NCI-H187 (cell line): ENCODE measurements at regions not wholly inside any gene's neighbourhood (a gene's known extent, or its start where the extent isn't known, plus 50 kb on each side); places are given as distances from the start of the nearest gene placed in this dataset.
"Not testable (repeated sequence)": the region's sequence is repeated elsewhere in the genome, so short reads cannot be mapped to it uniquely, and the experiment has no call there.

Source experiments
- DNase-seq, 2 experiments: peaks; one replicate each; lab custom pipeline; 2025; lab: John Stamatoyannopoulos, UW

DNA sequence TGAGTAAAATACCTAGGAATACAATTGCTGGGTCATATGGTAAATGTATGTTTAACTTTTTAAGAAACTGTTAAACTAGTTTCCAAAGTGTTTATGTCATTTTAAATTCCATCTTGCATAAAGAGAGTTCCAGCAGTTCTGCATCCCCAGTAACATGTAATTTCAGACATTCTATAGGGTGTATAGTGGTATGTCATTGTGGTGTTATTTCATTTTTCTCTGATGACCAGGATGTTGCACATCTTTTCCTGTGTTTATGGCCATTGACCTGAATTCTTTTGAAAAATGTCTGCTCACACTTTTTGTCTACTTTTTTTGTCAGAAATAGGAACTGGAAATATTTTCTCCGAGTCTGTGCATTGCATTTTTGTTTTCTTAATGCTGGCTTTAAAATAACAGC lies 128.9 kb downstream of the TMEM200A start:
- no peak for DNase-seq

DNA sequence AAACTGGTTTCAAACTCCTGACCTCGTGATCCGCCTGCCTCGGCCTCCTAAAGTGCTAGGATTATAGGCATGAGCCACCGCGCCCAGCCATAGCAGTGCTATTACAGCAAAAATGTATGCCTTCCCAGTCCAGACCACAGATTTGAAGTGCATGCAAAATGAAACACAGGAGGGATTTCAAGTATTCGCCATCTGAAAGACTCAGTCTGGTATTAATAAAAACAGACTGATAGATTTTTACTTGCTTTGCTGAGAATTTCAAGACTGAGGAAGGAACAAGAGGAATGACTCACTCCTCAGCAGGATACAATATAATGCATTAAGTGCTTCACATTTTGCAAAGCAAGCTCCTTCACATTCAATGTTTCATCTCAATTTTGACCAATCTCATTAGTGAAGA lies 134.9 kb downstream of the TMEM200A start:
- no peak for DNase-seq

GRCh38 chr6:130503146-130503545 lies 137.3 kb downstream of the TMEM200A start:
- DNase-seq = no peak

DNA sequence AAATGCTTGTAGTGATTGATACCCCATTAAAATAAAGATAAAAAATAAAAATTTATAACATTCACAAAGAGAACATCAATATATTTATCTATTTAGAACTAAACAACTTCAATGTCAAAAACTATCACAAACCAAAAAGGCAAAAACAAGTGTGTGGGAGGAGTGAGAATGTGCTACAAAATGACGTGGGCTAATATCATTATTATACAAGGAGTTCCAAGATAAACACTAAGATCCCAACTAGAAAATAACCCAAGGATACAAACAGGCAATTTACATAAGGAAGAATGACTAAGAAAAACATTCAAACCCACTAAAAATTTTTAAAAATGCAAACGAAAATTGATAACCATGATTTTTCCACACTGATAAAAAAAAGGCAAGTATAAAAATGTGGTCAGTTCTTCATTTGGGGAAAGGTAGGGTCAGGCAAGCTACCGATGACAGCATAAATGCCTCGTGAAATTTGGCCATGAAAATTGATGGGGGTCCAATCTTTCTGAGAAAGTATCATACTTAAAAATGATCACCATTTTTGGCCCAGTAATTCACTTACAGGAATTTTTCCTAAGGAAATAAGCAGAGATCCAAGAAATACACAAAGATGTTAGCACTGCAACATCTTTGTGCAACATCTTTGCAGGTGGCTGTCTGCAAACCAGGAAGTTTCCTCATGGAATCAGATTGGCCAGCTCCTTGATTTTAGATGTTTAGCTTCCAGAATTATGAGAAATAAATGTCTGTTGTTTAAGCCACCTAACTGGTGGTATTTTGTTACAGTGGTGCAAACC lies 140.2 kb downstream of the TMEM200A start:
- no peak for DNase-seq

DNA sequence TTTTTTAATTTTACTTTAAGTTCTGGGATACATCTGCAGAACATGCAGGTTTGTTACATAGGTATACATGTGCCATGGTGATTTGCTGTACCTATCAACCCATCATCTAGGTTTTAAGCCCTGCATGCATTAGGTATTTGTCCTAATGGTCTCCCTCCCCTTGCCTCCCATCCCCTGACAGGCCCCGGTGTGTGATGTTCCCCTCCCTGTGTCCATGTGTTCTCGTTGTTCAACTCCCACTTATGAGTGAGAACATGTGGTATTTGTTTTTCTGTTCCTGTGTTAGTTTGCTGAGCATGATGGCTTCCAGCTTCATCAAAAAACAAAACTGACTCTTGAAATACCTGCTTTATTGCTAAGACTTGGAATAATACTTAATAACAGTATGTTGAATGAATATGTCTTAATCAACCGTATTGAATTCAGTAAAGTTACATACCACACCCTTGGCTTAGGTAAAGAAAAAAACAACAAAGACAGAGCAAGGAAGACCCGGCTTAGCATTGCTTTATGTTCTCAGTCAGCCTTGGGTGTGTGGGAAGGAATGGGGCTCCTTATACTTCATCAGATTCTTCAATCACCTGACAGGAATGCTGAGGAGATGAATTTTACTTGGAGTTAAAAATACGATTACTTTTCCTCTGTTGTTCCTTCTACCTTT lies 141.3 kb downstream of the TMEM200A start:
- not testable (repeated sequence) for DNase-seq

DNA sequence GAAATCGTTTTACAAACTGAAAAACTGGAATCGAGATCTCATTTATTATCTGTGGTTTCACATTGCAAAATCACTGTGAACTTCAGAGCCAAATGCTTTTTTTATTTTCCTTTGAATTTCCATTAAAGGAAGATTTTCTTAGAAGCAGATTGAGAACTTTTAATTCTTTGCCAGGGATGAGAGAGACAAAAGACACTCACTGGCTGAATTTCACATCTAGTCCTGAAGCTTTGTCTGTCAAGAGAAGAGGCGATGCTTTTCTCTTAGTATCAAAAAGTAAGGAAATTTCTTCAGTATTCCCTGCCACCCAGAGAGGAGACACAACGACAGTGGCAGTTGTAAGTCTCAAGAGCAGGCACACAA lies 141.8 kb downstream of the TMEM200A start:
- DNase-seq = no peak

- no peak for DNase-seq
Measured at GRCh38 chr6:130513770-130514169, 148.0 kb downstream of the TMEM200A start.

DNA sequence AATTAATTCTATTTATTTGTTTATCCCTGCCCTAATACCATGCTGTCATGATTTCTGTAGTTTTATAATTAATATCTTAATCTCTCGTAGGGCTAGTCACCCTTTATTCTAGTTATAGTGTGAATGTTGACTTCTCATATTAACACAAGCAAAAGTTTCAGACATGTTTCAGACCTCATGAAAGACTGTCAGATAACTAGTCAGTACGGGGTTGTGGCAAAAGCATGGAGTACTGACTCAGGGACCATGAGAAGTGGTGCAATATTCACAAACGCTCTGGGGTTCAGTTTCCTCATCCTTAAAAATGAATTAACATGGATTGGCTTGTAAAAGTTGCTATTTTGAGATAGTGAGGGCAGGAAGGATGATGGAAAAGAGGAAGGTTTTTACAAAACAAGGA lies 148.9 kb downstream of the TMEM200A start:
- DNase-seq = no peak

DNA sequence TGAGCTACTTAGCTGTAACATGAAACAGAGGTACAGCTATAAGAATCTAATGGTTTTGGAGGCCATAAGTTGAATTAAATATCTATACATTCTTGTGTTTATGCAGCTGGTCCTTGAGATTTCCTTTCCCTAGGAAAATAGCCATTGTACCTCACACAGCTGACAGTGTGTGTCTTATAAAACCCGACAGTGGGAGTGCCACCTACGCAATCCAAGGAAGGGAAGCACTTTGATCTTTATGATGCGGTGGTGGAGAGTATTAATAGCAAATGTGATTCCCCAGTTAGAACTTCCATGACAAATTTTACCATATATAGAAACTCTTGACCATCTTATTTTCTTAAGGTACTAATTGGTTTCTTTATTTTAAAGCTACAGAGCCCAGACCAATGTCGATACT lies 149.5 kb downstream of the TMEM200A start:
- DNase-seq = no peak

GRCh38 chr6:130516604-130517003 lies 150.8 kb downstream of the TMEM200A start:
- DNase-seq = no peak

DNA sequence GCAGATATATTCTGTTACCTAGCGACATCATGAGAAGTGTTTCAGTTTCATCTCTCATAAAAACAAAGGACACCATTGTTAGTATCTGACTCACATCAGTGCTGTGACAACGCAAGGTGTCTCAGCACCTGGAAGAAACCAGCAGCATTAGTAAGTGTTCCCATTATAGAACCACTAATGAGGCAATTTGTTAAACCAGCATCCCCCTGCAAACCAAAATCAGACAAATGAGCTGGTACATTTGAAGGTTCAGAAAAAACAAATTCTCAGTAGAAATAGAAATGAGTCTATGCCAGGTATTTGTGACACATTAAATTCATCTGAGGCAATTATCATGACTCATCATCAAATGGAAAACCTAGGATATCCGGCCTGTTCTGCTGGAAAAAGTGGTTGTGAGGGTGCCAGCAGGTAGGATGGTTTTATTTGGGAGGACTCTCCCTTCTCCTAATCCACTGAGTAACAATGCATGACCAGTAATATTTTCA lies 151.7 kb downstream of the TMEM200A start:
- DNase-seq = no peak

GRCh38 chr6:130518588-130518987 lies 152.8 kb downstream of the TMEM200A start:
- DNase-seq = no peak

- no peak for DNase-seq
Measured at GRCh38 chr6:130520221-130520620, 154.4 kb downstream of the TMEM200A start.

GRCh38 chr6:130520801-130521200 lies 155.0 kb downstream of the TMEM200A start:
- DNase-seq = no peak

DNA sequence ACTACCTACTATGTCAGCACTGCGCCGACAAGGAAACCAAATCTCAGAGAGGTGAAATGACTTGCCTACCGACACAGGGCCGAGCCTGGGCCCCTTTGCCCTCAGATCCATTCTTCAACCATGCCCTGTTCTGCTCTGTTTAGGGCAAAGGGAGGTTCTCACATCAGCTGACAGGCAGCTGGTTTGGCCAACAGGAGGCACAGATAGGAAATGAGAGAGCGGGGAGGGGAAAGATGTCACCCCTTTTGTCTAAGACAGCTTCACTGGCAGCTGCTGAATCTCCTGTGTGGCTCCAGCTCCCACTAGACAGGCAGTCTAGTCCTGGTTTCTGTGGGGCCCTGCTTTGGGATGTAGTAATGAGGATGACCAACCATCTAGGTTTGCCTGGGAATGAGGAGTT lies 158.7 kb downstream of the TMEM200A start:
- no peak for DNase-seq

DNA sequence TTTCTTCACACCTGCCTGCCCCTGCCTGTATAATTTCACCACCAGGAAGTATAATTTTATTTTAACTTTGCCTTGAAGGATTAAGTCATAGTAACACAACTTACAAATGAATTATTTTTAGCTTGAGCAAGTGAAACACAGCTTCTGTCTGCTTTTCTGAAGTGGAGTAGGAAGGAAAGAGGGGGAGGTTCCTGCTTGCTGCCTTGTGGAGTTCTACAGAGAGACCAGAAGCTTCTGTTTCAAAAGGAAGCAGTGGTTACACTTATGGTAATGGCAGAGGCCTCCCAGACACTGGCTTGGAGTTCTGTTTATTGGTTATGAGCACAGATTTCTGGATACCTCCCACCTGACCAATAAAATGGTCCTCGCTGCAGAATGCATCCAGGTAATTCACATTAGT lies 159.6 kb downstream of the TMEM200A start:
- DNase-seq = no peak

GRCh38 chr6:130526466-130526865 lies 160.6 kb downstream of the TMEM200A start:
- DNase-seq = no peak

DNA sequence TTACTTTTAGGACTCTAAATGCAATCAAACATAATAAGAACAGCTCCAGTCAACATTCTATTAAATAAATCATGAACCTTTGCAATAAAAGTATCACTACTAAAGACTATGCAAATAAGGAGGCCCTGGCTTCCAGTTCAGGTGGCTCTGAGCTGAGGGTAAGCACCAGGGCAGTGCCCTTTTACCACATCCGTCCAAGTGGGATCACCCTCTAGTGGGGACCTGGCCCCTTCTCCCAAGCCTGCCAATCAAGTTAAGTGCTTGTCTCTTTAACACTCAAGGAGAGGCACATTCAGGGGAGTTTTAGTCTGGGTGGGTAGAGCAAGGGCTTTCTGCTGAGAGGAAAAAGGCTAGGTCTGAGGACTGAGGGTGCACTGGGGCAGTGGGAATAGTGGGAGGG lies 161.4 kb downstream of the TMEM200A start:
- no peak for DNase-seq

DNA sequence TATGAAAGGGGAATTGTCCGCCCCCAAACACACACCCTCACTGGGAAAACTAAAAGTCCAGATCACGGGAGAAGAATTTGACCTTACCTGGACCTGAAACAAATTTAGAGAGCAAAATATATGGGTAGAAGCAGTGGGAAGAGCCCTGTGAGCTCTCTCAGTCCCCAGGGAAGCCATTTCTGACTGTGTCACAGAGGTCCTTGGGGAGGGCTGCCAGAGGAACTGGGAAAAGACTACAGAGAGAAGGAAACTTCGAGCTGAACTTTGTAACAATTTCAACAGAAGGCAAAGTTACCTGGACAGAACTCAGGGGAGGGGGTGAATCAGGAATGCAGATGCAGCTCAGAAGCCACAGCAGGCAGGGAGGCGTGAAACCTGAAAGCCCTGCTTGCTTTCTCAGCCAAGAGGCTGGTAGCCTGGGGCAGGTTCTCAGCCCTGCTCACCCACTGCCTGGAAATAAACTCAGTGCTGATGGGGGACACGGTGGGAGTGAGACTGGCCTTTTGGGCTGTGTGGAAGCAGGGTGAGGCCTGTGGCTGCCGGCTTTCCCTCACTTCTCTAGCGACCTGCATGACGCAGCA lies 163.8 kb downstream of the TMEM200A start:
- DNase-seq = no peak

DNA sequence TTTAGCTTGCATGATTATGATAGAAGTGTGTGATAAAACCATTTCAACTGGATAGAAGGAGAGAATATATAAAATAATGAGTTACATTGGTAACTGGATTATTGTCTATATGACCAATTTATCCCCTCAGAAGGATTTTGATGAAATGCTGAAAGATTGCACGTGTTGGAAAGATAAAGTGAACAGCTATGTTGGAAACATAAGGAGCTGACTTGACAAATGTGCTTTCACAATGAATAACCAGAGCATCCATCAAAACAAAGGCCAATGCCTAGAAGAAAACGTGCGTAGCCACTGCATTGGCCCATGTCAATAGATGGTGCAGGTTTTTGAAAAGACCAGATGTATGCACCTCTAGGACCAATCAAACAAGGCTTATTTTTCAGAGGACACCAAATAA lies 168.8 kb downstream of the TMEM200A start:
- DNase-seq = no peak

DNA sequence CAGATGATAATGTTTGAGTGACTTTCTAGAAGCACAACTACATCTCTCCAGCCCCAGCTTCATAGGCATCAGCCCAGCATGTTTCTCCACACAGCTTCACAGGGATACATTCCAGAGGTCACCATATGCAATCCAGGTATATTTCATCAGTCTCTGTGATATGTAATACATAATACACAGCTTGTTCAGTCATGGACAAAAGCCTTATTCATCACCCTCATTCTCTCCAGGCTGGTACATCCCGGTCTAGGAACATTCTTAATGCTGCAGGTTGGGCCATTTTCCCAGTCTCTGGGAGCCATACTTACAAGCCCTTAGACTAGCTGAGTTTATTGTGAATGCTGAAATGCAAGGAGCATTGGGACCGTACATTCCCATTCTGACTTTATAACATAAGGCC lies 169.4 kb downstream of the TMEM200A start:
- no peak for DNase-seq

GRCh38 chr6:130537447-130537846 lies 171.6 kb downstream of the TMEM200A start:
- no peak for DNase-seq

DNA sequence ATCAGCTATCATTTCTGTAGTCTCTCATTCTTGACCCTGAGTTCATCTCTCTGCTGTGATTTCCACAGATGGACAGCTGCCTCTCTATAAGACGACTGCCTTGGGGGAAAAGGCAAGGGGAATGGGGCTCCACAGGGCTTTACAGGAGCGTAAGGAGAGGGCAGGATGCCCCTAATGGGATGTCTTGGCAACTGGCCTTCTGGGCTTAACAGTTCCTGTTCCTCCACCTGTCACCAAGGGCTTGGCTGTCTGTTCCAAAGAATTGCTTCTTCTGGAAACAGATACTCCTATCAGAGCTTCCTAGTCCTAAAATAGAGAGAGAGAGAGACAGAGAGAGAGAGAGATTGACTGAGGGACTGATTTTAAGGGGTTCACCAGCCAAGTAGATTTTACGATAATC lies 181.9 kb downstream of the TMEM200A start:
- DNase-seq = no peak
